HFFc6 (cell line): ENCODE measurements at regions not wholly inside any gene's neighbourhood (a gene's known extent, or its start where the extent isn't known, plus 50 kb on each side); places are given as distances from the start of the nearest gene placed in this dataset.
A peak's percentile ranks its signal among the peaks of the same experiment; 100 is the strongest.
"Not testable (repeated sequence)": the region's sequence is repeated elsewhere in the genome, so short reads cannot be mapped to it uniquely, and the experiment has no call there.

Source experiments
- DNase-seq: peaks from one replicate; pipeline ENCODE4 v3.0.0-alpha.2; 2018
- H3K27ac Mint-ChIP-seq: 2 replicates; pipeline ENCODE4 v1.8.0; 2020; ENCODE audit warnings: mild to moderate bottlenecking, mixed read lengths
- H3K27me3 Mint-ChIP-seq: 2 replicates; pipeline ENCODE4 v1.8.0; 2021; ENCODE audit warnings: mild to moderate bottlenecking, moderate library complexity, mixed read lengths; ENCODE audit not compliant: insufficient read depth
- H3K36me3 Mint-ChIP-seq: 2 replicates; pipeline ENCODE4 v1.8.0; 2021; ENCODE audit warnings: low read depth, mixed read lengths
- H3K4me1 Mint-ChIP-seq: 2 replicates; pipeline ENCODE4 v1.8.0; 2020; ENCODE audit warnings: low read depth, mixed read lengths
- H3K4me3 Mint-ChIP-seq: 2 replicates; pipeline ENCODE4 v1.8.0; 2020; ENCODE audit warnings: mild to moderate bottlenecking, moderate library complexity, mixed read lengths
- H3K9me3 Mint-ChIP-seq: 2 replicates; pipeline ENCODE4 v1.8.0; 2020; ENCODE audit warnings: mild to moderate bottlenecking, mixed read lengths
- TF ChIP-seq, protein P1 (sequence below): fragments of 200-600 bp; sonication (generic); IDR thresholded peaks from 2 replicates; pipeline ENCODE4 v1.5.0; 2021; ENCODE audit warnings: antibody characterized with exemption, mild to moderate bottlenecking

GRCh38 chr15:36449084-36449661, 130.3 kb upstream of the CDIN1 start:
- TF ChIP-seq, protein P1, sequence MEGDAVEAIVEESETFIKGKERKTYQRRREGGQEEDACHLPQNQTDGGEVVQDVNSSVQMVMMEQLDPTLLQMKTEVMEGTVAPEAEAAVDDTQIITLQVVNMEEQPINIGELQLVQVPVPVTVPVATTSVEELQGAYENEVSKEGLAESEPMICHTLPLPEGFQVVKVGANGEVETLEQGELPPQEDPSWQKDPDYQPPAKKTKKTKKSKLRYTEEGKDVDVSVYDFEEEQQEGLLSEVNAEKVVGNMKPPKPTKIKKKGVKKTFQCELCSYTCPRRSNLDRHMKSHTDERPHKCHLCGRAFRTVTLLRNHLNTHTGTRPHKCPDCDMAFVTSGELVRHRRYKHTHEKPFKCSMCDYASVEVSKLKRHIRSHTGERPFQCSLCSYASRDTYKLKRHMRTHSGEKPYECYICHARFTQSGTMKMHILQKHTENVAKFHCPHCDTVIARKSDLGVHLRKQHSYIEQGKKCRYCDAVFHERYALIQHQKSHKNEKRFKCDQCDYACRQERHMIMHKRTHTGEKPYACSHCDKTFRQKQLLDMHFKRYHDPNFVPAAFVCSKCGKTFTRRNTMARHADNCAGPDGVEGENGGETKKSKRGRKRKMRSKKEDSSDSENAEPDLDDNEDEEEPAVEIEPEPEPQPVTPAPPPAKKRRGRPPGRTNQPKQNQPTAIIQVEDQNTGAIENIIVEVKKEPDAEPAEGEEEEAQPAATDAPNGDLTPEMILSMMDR: no peak
- DNase-seq: no peak
- no peak overlapping the region for H3K27ac Mint-ChIP-seq

GRCh38 chr15:36449662-36450145, 129.7 kb upstream of the CDIN1 start:
- TF ChIP-seq, protein P1: no peak
- no peak for DNase-seq
- H3K27ac Mint-ChIP-seq: no peak overlapping the region
- no peaks in the 10 kb centered on the region for H3K36me3 Mint-ChIP-seq
- H3K27me3 Mint-ChIP-seq: no peaks in the 10 kb centered on the region; the same call in 1 of the 2 replicates
- H3K4me3 Mint-ChIP-seq: no peak overlapping the region
- H3K9me3 Mint-ChIP-seq: no peaks in the 10 kb centered on the region
- H3K4me1 Mint-ChIP-seq: no peaks in the 10 kb centered on the region

More at GRCh38 chr15:36449084-36449661, 130.3 kb upstream of the CDIN1 start:
- Mint-ChIP-seq H3K27me3 (no peaks in the 10 kb centered on the region; the same call in 1 of the 2 replicates), H3K36me3 (no peaks in the 10 kb centered on the region), H3K4me3 (no peak overlapping the region), H3K9me3 (no peaks in the 10 kb centered on the region), H3K4me1 (no peaks in the 10 kb centered on the region)

GRCh38 chr15:36454244-36454643, 125.2 kb upstream of the CDIN1 start:
- not testable (repeated sequence) for H3K36me3 Mint-ChIP-seq, H3K27ac Mint-ChIP-seq, H3K9me3 Mint-ChIP-seq, H3K27me3 Mint-ChIP-seq, H3K4me3 Mint-ChIP-seq, H3K4me1 Mint-ChIP-seq, DNase-seq

GRCh38 chr15:36458411-36458810, 121.0 kb upstream of the CDIN1 start:
- H3K36me3 Mint-ChIP-seq: peaks cover 18% of the 10 kb centered on the region
- DNase-seq: no peak
- TF ChIP-seq, protein P1: no peak
- no peak overlapping the region for H3K27ac Mint-ChIP-seq
- peaks cover 18% of the 10 kb centered on the region for H3K9me3 Mint-ChIP-seq
- no peaks in the 10 kb centered on the region for H3K27me3 Mint-ChIP-seq
- no peak overlapping the region for H3K4me3 Mint-ChIP-seq
- no peaks in the 10 kb centered on the region for H3K4me1 Mint-ChIP-seq

DNA sequence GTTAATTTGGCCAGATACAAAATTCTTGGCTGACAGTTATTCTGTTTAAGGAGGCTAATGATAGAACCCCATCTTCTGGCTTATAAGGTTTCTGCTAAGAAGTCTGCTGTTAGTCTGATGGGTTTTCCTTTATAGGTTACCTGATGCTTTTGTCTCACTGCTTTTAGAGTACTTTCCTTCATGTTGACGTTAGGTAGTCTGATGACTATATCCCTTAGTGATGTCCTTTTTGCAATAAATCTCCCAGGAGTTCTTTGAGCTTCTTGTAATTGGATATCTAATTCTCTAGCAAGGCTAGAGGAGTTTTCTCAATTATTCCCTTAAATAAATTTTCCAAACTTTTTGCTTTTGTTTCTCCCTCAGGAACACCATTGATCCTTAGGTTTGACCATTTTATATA, 114.1 kb upstream of the CDIN1 start:
- H3K27ac Mint-ChIP-seq: no peak overlapping the region
- H3K4me3 Mint-ChIP-seq: no peak overlapping the region
- H3K4me1 Mint-ChIP-seq: peaks cover 46% of the 10 kb centered on the region
- H3K9me3 Mint-ChIP-seq: peaks cover 18% of the 10 kb centered on the region
- peaks cover 18% of the 10 kb centered on the region for H3K36me3 Mint-ChIP-seq
- H3K27me3 Mint-ChIP-seq: no peaks in the 10 kb centered on the region
- TF ChIP-seq, protein P1: no peak
- no peak for DNase-seq

- Mint-ChIP-seq H3K27me3 (no peaks in the 10 kb centered on the region), H3K9me3 (no peaks in the 10 kb centered on the region), H3K27ac (peak overlapping the region; percentile 70), H3K36me3 (no peaks in the 10 kb centered on the region), H3K4me1 (peaks cover 46% of the 10 kb centered on the region), H3K4me3 (peak overlapping the region; percentile 37; the same call in 1 of the 2 replicates)
- peak; percentile 43 for DNase-seq
- TF ChIP-seq, protein P1: no peak
Observed at GRCh38 chr15:36468746-36469145, 110.7 kb upstream of the CDIN1 start.
